K562 (cell line): ENCODE measurements at regions not wholly inside any gene's neighbourhood (a gene's known extent, or its start where the extent isn't known, plus 50 kb on each side); places are given as distances from the start of the nearest gene placed in this dataset.

Experiments used
- ATAC-seq: fragments of 200-7000 bp; cut with Tn5 transposase; 3 replicates; pipeline ENCODE4 v1.9.1; 2020; ENCODE audit warnings: moderate library complexity
- BruUV-seq: library from RNA; stranded (reverse); fragments of 400-500 nt; replicated peaks from 2 replicates; lab custom pipeline; 2021; lab: Mats Ljungman, UMichigan
- CTCF ChIA-PET: fragments of 300-600 bp; formaldehyde crosslinking; extraction: SDS; loops from one replicate; lab custom pipeline; 2021; ENCODE audit warnings: low intra/inter-chr PET ratio; lab: Yijun Ruan, JAX
- POLR2A ChIA-PET: fragments of 300-600, 350-650 bp; sonication (Branson Sonifier 250); formaldehyde crosslinking; extraction: SDS; loops from one replicate; lab custom pipeline; 2021; ENCODE audit warnings: antibody characterized with exemption, inconsistent platforms; lab: Yijun Ruan, JAX
- DNase-seq, 4 experiments: peaks; one replicate each; pipeline versions ENCODE4 v3.0.0 to v3.0.0-alpha.2; 2011 to 2018; ENCODE audit warnings: low spot score in 3 of 4, mixed read lengths in 3 of 4; ENCODE audit errors: extremely low read depth in 1 of 4
- FAIRE-seq: peaks from 2 replicates; lab custom pipeline; 2011; peaks lifted over from hg19 to GRCh38; lab: Jason Lieb, UNC
- H2AFZ ChIP-seq: 2 replicates; pipeline ENCODE4 v1.6.0; 2011; ENCODE audit warnings: low read depth, low read length, control low read depth, inconsistent platforms
- H3K27ac ChIP-seq: fragments of 200-600 bp; 3 replicates; pipeline ENCODE4 v1.8.0; 2011; ENCODE audit warnings: low read depth, mild to moderate bottlenecking, control low read depth, inconsistent platforms, low read length, moderate library complexity, mixed read lengths; ENCODE audit errors: extremely low read depth
- H3K27me3 ChIP-seq, 2 experiments: fragments of 300-600 bp in 1 of 2; 2 replicates in 1 of 2; 3 replicates in 1 of 2; pipeline versions ENCODE4 v1.6.0 to v1.8.0; 2011; ENCODE audit warnings: inconsistent platforms in 2 of 2, low read length in 2 of 2, mild to moderate bottlenecking in 1 of 2, mixed read lengths in 1 of 2, moderate library complexity in 1 of 2; ENCODE audit not compliant: control insufficient read depth in 2 of 2, insufficient read depth in 2 of 2
- H3K36me3 ChIP-seq: fragments of 300-600 bp; 3 replicates; pipeline ENCODE4 v1.8.0; 2011; ENCODE audit warnings: mild to moderate bottlenecking, low read length, inconsistent platforms; ENCODE audit not compliant: control insufficient read depth, insufficient read depth
- H3K4me1 ChIP-seq, 2 experiments: fragments of 200-600 bp in 1 of 2; replicated peaks in 1 of 2; 2 replicates in 1 of 2; 3 replicates in 1 of 2; pipeline versions ENCODE4 v1.5.1 to v1.8.0; 2011; ENCODE audit warnings: inconsistent platforms in 2 of 2, low read length in 2 of 2, mild to moderate bottlenecking in 1 of 2, mixed read lengths in 1 of 2, moderate library complexity in 1 of 2; ENCODE audit not compliant: control insufficient read depth in 2 of 2, insufficient read depth in 2 of 2
- H3K4me2 ChIP-seq: 2 replicates; pipeline ENCODE4 v1.6.1; 2011; ENCODE audit warnings: low read length, control low read depth, inconsistent platforms, mixed read lengths; ENCODE audit not compliant: insufficient read depth
- H3K4me3 ChIP-seq: fragments of 200-600 bp; sonication (generic), shearing (Covaris generic); 2 replicates; pipeline ENCODE4 v1.5.1; 2016; ENCODE audit warnings: control low read depth, inconsistent platforms
- H3K79me2 ChIP-seq: fragments of 200-600 bp; 3 replicates; pipeline ENCODE4 v1.8.0; 2011; ENCODE audit warnings: low read length, inconsistent platforms; ENCODE audit not compliant: control insufficient read depth, insufficient read depth
- H3K9ac ChIP-seq, 2 experiments: 2 replicates each; pipeline versions ENCODE4 v1.6.0 to v1.6.1; 2011; ENCODE audit warnings: low read depth in 2 of 2, low read length in 2 of 2, control low read depth in 1 of 2, inconsistent platforms in 1 of 2, mild to moderate bottlenecking in 1 of 2, mixed read lengths in 1 of 2; ENCODE audit not compliant: insufficient read depth in 1 of 2
- H3K9me1 ChIP-seq: one replicate; pipeline ENCODE4 v1.6.0; 2011; ENCODE audit warnings: inconsistent platforms, mild to moderate bottlenecking, low read length, moderate library complexity; ENCODE audit not compliant: control insufficient read depth, insufficient read depth
- H3K9me3 ChIP-seq: replicated peaks from 2 replicates; pipeline ENCODE4 v1.5.1; 2011; ENCODE audit warnings: low read depth, low read length, inconsistent platforms; ENCODE audit not compliant: control insufficient read depth, insufficient read depth
- H4K20me1 ChIP-seq: replicated peaks from 2 replicates; pipeline ENCODE4 v1.6.1; 2011; ENCODE audit warnings: low read length, inconsistent platforms, mixed read lengths; ENCODE audit not compliant: control insufficient read depth, insufficient read depth
- BDP1 ChIP-seq: IDR thresholded peaks from 3 replicates; pipeline ENCODE4 v1.6.1; 2011; ENCODE audit not compliant: insufficient read length, insufficient read depth
- BRD9 ChIP-seq: fragments of 450-650 bp; IDR thresholded peaks from 2 replicates; pipeline ENCODE4 v1.6.1; 2018; ENCODE audit warnings: low read depth; ENCODE audit not compliant: partially characterized antibody
- EWSR1 ChIP-seq: fragments of 450-650 bp; IDR thresholded peaks from 2 replicates; pipeline ENCODE4 v1.6.1; 2018; ENCODE audit warnings: borderline replicate concordance, mild to moderate bottlenecking, low read depth, moderate library complexity; ENCODE audit not compliant: partially characterized antibody
- HIVEP1 ChIP-seq: fragments of 250-450 bp; sonication (Bioruptor Pico); IDR thresholded peaks from 2 replicates; pipeline ENCODE4 v1.4.0; 2020; ENCODE audit warnings: mild to moderate bottlenecking
- MCM2 ChIP-seq: fragments of 450-650 bp; IDR thresholded peaks from 2 replicates; pipeline ENCODE4 v1.6.1; 2017; ENCODE audit warnings: low read depth, mild to moderate bottlenecking
- NR4A1 ChIP-seq, 2 experiments: fragments of 250-450 bp in 1 of 2; fragments of 450-650 bp in 1 of 2; sonication (Bioruptor Pico) in 1 of 2; IDR thresholded peaks; 2 replicates each; pipeline versions ENCODE4 v1.4.0 to v1.6.1; 2016 to 2020; ENCODE audit warnings: mild to moderate bottlenecking in 2 of 2, missing compliant biosample characterization in 1 of 2, missing genetic modification characterization in 1 of 2, moderate library complexity in 1 of 2
- NRF1 ChIP-seq, 2 experiments: fragments of 450-650 bp; IDR thresholded peaks in 1 of 2; conservative IDR thresholded peaks in 1 of 2; 2 replicates each; pipeline ENCODE4 v1.6.1; 2014; ENCODE audit warnings: mild to moderate bottlenecking in 2 of 2
- RHOXF2B ChIP-seq: fragments of 250-450 bp; sonication (Bioruptor Pico); conservative IDR thresholded peaks from 2 replicates; pipeline ENCODE4 v1.5.1; 2021
- SP1 ChIP-seq: sonication (generic); formaldehyde crosslinking; IDR thresholded peaks from 2 replicates; pipeline ENCODE4 v1.8.1; 2022; ENCODE audit warnings: mild to moderate bottlenecking, missing genetic modification reagents
- TBL1XR1 ChIP-seq, 2 experiments: IDR thresholded peaks; 2 replicates each; pipeline ENCODE4 v1.6.1; 2012; ENCODE audit warnings: improper control_type of control experiment in 2 of 2, low read length in 2 of 2, mild to moderate bottlenecking in 1 of 2
- ZKSCAN3 ChIP-seq: fragments of 250-450 bp; sonication (Bioruptor Pico); IDR thresholded peaks from 2 replicates; pipeline ENCODE4 v1.4.0; 2020
- in situ Hi-C: fragments of 300-500 bp; cut with MboI; formaldehyde crosslinking; loops from 4 replicates; pipeline ENCODE4 v1.15.0; 2018; ENCODE audit warnings: inconsistent platforms, mixed read lengths
- intact Hi-C: fragments of 100-400 bp; cut with micrococcal nuclease; formaldehyde crosslinking; loops from 2 replicates; pipeline ENCODE4 v1.14.2; 2022
- TF ChIP-seq, protein P1 (sequence below): sonication (generic); formaldehyde crosslinking; IDR thresholded peaks from 2 replicates; pipeline ENCODE4 v1.4.0; 2020; ENCODE audit warnings: mild to moderate bottlenecking, missing genetic modification reagents
- TF ChIP-seq, protein P2 (sequence below): fragments of 250-450 bp; sonication (Bioruptor Pico); IDR thresholded peaks from 2 replicates; pipeline ENCODE4 v1.6.1; 2021; ENCODE audit warnings: mild to moderate bottlenecking

DNA sequence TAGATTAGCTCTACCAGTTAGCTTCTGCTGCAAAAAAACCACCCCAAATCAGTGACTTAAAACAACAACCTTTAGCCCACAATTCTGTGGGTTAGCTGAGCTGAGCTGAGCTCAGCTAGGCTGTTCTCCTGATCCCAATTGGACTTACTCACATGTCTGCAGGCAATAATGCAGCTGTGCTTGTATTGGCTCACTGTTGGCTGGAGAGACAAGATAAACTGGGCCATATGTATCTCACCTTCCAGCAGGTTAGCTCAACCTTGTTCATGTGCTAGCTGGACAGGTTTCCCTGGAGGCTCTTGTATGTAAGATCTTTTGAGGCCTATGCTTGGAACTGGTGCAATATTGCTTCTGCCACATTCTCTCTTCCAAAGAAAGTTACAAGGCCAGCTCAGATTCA, 261.5 kb upstream of the ADGRL3 start:
- Histone ChIP-seq H3K27ac (no peak overlapping the region), H3K36me3 (no peaks in the 10 kb centered on the region), H3K9me1 (no peaks in the 10 kb centered on the region), H3K79me2 (no peaks in the 10 kb centered on the region), H3K4me3 (no peak overlapping the region), H4K20me1 (no peaks in the 10 kb centered on the region), H3K9ac (no peak overlapping the region), H3K9me3 (peaks cover 2% of the 10 kb centered on the region; the same call in 1 of the 2 replicates), H2AFZ (no peak overlapping the region), H3K27me3 (no peaks in the 10 kb centered on the region), H3K4me2 (no peak overlapping the region), H3K4me1 (no peaks in the 10 kb centered on the region)
- DNase-seq (no peak), FAIRE-seq (no peak), ATAC-seq (no peak)
- ChIA-PET POLR2A (interaction anchor here (0.6 kb wide), 1 partner anchor 19 kb away, joined by 5 read pairs; no protein-coding TSS in a partner anchor), CTCF (no interaction called here)
- no TSS peak for BruUV-seq
- TF ChIP-seq NR4A1 (CRISPR knock-in tag; IDR thresholded peaks at IDR 0.05) (no peak), NR4A1 (tag; IDR thresholded peaks at IDR 0.05) (no peak), SP1 (CRISPR knock-in tag) (no peak), EWSR1 (no peak), ZKSCAN3 (CRISPR knock-in tag) (no peak), RHOXF2B (CRISPR knock-in tag) (no peak), HIVEP1 (CRISPR knock-in tag) (no peak), NRF1 (conservative IDR thresholded peaks at IDR 0.05 in 1 of 2, IDR thresholded peaks at IDR 0.05 in 1 of 2) (no peak), TBL1XR1 (IDR thresholded peaks at IDR 0.05; ENCODE audit: low read length in 2 of 2) (no peak), BRD9 (no peak), MCM2 (no peak), BDP1 (no peak)
- TF ChIP-seq, protein P1, sequence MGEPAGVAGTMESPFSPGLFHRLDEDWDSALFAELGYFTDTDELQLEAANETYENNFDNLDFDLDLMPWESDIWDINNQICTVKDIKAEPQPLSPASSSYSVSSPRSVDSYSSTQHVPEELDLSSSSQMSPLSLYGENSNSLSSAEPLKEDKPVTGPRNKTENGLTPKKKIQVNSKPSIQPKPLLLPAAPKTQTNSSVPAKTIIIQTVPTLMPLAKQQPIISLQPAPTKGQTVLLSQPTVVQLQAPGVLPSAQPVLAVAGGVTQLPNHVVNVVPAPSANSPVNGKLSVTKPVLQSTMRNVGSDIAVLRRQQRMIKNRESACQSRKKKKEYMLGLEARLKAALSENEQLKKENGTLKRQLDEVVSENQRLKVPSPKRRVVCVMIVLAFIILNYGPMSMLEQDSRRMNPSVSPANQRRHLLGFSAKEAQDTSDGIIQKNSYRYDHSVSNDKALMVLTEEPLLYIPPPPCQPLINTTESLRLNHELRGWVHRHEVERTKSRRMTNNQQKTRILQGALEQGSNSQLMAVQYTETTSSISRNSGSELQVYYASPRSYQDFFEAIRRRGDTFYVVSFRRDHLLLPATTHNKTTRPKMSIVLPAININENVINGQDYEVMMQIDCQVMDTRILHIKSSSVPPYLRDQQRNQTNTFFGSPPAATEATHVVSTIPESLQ (CRISPR knock-in tag): no peak
- TF ChIP-seq, protein P2, sequence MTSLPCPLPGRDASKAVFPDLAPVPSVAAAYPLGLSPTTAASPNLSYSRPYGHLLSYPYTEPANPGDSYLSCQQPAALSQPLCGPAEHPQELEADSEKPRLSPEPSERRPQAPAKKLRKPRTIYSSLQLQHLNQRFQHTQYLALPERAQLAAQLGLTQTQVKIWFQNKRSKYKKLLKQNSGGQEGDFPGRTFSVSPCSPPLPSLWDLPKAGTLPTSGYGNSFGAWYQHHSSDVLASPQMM (CRISPR knock-in tag): no peak
- intact Hi-C loops: no loop called here
- in situ Hi-C loops: no loop called here
